Ishikawa (cell line): ENCODE measurements at regions not wholly inside any gene's neighbourhood (a gene's known extent, or its start where the extent isn't known, plus 50 kb on each side); places are given as distances from the start of the nearest gene placed in this dataset.

ENCODE experiments used
- CEBPB ChIP-seq: IDR thresholded peaks from 2 replicates; pipeline ENCODE4 v1.6.1; 2012
- CREB1 ChIP-seq: IDR thresholded peaks from 2 replicates; pipeline ENCODE4 v1.6.1; 2012; ENCODE audit warnings: low read depth
- EGR1 ChIP-seq: IDR thresholded peaks from 2 replicates; pipeline ENCODE4 v1.6.1; 2012
- EP300 ChIP-seq: IDR thresholded peaks from 2 replicates; pipeline ENCODE4 v1.6.1; 2012; ENCODE audit warnings: borderline replicate concordance
- FOXM1 ChIP-seq: IDR thresholded peaks from 2 replicates; pipeline ENCODE4 v1.6.1; 2012; ENCODE audit warnings: low read depth, borderline replicate concordance
- MAX ChIP-seq: IDR thresholded peaks from 2 replicates; pipeline ENCODE4 v1.6.1; 2012
- NFIC ChIP-seq: IDR thresholded peaks from 2 replicates; pipeline ENCODE4 v1.6.1; 2012
- RAD21 ChIP-seq: IDR thresholded peaks from 2 replicates; pipeline ENCODE4 v1.6.1; 2012; ENCODE audit warnings: low read depth
- REST ChIP-seq: IDR thresholded peaks from 2 replicates; pipeline ENCODE4 v1.6.1; 2012; ENCODE audit warnings: low read depth, mild to moderate bottlenecking
- TAF1 ChIP-seq: IDR thresholded peaks from 2 replicates; pipeline ENCODE4 v1.6.1; 2012; ENCODE audit warnings: low read depth, mild to moderate bottlenecking
- TCF12 ChIP-seq: IDR thresholded peaks from 2 replicates; pipeline ENCODE4 v1.6.1; 2012; ENCODE audit warnings: low read depth
- TEAD4 ChIP-seq: IDR thresholded peaks from 2 replicates; pipeline ENCODE4 v1.6.1; 2012
- USF1 ChIP-seq: IDR thresholded peaks from 2 replicates; pipeline ENCODE4 v1.6.1; 2012
- YY1 ChIP-seq: IDR thresholded peaks from 2 replicates; pipeline ENCODE4 v1.6.1; 2012; ENCODE audit warnings: low read depth
- ZBTB7A ChIP-seq: IDR thresholded peaks from 2 replicates; pipeline ENCODE4 v1.6.1; 2012; ENCODE audit warnings: low read depth

GRCh38 chr2:2754940-2755339 is 423.9 kb upstream of the MYT1L start:
- no peak for TF ChIP-seq EGR1
- no peak for TF ChIP-seq FOXM1
- no peak for TF ChIP-seq ZBTB7A
- no peak for TF ChIP-seq TAF1
- TF ChIP-seq EP300, result no peak
- no peak for TF ChIP-seq CREB1
- no peak for TF ChIP-seq USF1
- TF ChIP-seq TCF12, result no peak
- no peak for TF ChIP-seq MAX

GRCh38 chr2:2751715-2752315 is 420.7 kb upstream of the MYT1L start:
- TF ChIP-seq ZBTB7A, result no peak
- TF ChIP-seq NFIC, result peak; percentile 16; the same call in 1 of the 2 replicates
- no peak for TF ChIP-seq MAX
- peak; percentile 56; the same call in 1 of the 2 replicates for TF ChIP-seq TCF12
- peak; percentile 61; the same call in 1 of the 2 replicates for TF ChIP-seq EP300
- no peak for TF ChIP-seq FOXM1
- TF ChIP-seq RAD21, result no peak

GRCh38 chr2:2750867-2751714 is 420.0 kb upstream of the MYT1L start:
- TF ChIP-seq ZBTB7A, result no peak
- no peak for TF ChIP-seq CEBPB
- no peak for TF ChIP-seq FOXM1
- TF ChIP-seq REST, result no peak
- TF ChIP-seq TCF12, result no peak
- no peak for TF ChIP-seq CREB1
- TF ChIP-seq RAD21, result no peak
- no peak for TF ChIP-seq TAF1
- TF ChIP-seq TEAD4, result no peak

GRCh38 chr2:2749206-2749598 is 418.1 kb upstream of the MYT1L start:
- TF ChIP-seq CREB1, result no peak
- TF ChIP-seq FOXM1, result no peak
- TF ChIP-seq TAF1, result no peak
- TF ChIP-seq TCF12, result no peak
- TF ChIP-seq RAD21, result no peak
- no peak for TF ChIP-seq NFIC
- TF ChIP-seq MAX, result no peak
- TF ChIP-seq CEBPB, result no peak
- no peak for TF ChIP-seq EP300
- no peak for TF ChIP-seq ZBTB7A
- TF ChIP-seq REST, result no peak
- no peak for TF ChIP-seq YY1
- no peak for TF ChIP-seq TEAD4
- TF ChIP-seq USF1, result no peak
- no peak for TF ChIP-seq EGR1

GRCh38 chr2:2748399-2749205 is 417.5 kb upstream of the MYT1L start:
- TF ChIP-seq NFIC (no peak), USF1 (no peak), MAX (no peak), TCF12 (no peak), TAF1 (no peak), EGR1 (no peak), ZBTB7A (no peak), YY1 (no peak), TEAD4 (no peak), CEBPB (no peak), FOXM1 (no peak), RAD21 (no peak), EP300 (no peak), CREB1 (no peak)
